ENCODE measurements at regions not wholly inside any gene's neighbourhood (a gene's known extent, or its start where the extent isn't known, plus 50 kb on each side); places are given as distances from the start of the nearest gene placed in this dataset.

GRCh38 chr7:47195641-47196040 is 386.3 kb downstream of the TNS3 start:
- peaks cover 3% of the 10 kb centered on the region for H3K27me3 ChIP-seq (ENCODE audit: insufficient read depth, low read length)
- Mint-ChIP-seq H3K9me3 (ENCODE audit: unreplicated experiment) (no peaks in the 10 kb centered on the region), H3K36me3 (ENCODE audit: low read depth, unreplicated experiment) (no peaks in the 10 kb centered on the region), H3K4me1 (ENCODE audit: low read depth, unreplicated experiment) (no peaks in the 10 kb centered on the region), H3K4me3 (ENCODE audit: unreplicated experiment) (no peak overlapping the region), H3K27ac (ENCODE audit: unreplicated experiment) (no peak overlapping the region), H3K27me3 (ENCODE audit: low read depth, unreplicated experiment) (peaks cover 21% of the 10 kb centered on the region)
- no peak overlapping the region for H2AFZ ChIP-seq (ENCODE audit: low read depth, low read length)
- no peaks in the 10 kb centered on the region for H3K36me3 ChIP-seq (ENCODE audit: insufficient read depth, low read length)
- H3K9me3 ChIP-seq (ENCODE audit: insufficient read depth, low read depth, low read length), result no peaks in the 10 kb centered on the region
- no peaks in the 10 kb centered on the region for H3K4me1 ChIP-seq (ENCODE audit: insufficient read depth, low read length)
- no peak overlapping the region for H3K4me3 ChIP-seq (ENCODE audit: insufficient read depth, low read depth, low read length)
- H3K4me2 ChIP-seq (ENCODE audit: low read length), result no peak overlapping the region
- no peaks in the 10 kb centered on the region for H3K79me2 ChIP-seq (ENCODE audit: insufficient read depth, low read length)
- H3K27ac ChIP-seq (ENCODE audit: low read depth, low read length), result no peak overlapping the region
- no peaks in the 10 kb centered on the region for H4K20me1 ChIP-seq (ENCODE audit: insufficient read depth, low read length)
- FAIRE-seq (no peak), DNase-seq (ENCODE audit: low read depth) (no peak)
- TF ChIP-seq EZH2 (IDR thresholded peaks at IDR 0.05; ENCODE audit: insufficient read depth, low read length) (no peak), CTCF (IDR thresholded peaks at IDR 0.05; ENCODE audit: insufficient read depth, low read depth, low read length) (no peak)
- H3K9ac ChIP-seq (ENCODE audit: low read length), result no peak overlapping the region

- Mint-ChIP-seq H3K36me3 (ENCODE audit: low read depth, unreplicated experiment) (no peaks in the 10 kb centered on the region), H3K9me3 (ENCODE audit: unreplicated experiment) (no peaks in the 10 kb centered on the region), H3K27ac (ENCODE audit: unreplicated experiment) (no peak overlapping the region), H3K27me3 (ENCODE audit: low read depth, unreplicated experiment) (peaks cover 25% of the 10 kb centered on the region), H3K4me3 (ENCODE audit: unreplicated experiment) (no peak overlapping the region), H3K4me1 (ENCODE audit: low read depth, unreplicated experiment) (no peaks in the 10 kb centered on the region)
- Histone ChIP-seq H3K4me1 (ENCODE audit: insufficient read depth, low read length) (no peaks in the 10 kb centered on the region), H3K27ac (ENCODE audit: low read depth, low read length) (no peak overlapping the region), H3K27me3 (ENCODE audit: insufficient read depth, low read length) (peaks cover 3% of the 10 kb centered on the region), H3K4me2 (ENCODE audit: low read length) (no peak overlapping the region), H2AFZ (ENCODE audit: low read depth, low read length) (no peak overlapping the region), H4K20me1 (ENCODE audit: insufficient read depth, low read length) (no peaks in the 10 kb centered on the region), H3K4me3 (ENCODE audit: insufficient read depth, low read depth, low read length) (no peak overlapping the region), H3K36me3 (ENCODE audit: insufficient read depth, low read length) (no peaks in the 10 kb centered on the region), H3K9ac (ENCODE audit: low read length) (no peak overlapping the region), H3K79me2 (ENCODE audit: insufficient read depth, low read length) (no peaks in the 10 kb centered on the region), H3K9me3 (ENCODE audit: insufficient read depth, low read depth, low read length) (no peaks in the 10 kb centered on the region)
- DNase-seq (ENCODE audit: low read depth) (no peak), FAIRE-seq (no peak)
- TF ChIP-seq CTCF (IDR thresholded peaks at IDR 0.05; ENCODE audit: insufficient read depth, low read depth, low read length) (no peak), EZH2 (IDR thresholded peaks at IDR 0.05; ENCODE audit: insufficient read depth, low read length) (no peak)
Measured at GRCh38 chr7:47194516-47195057, 387.3 kb downstream of the TNS3 start.

- H3K27me3 Mint-ChIP-seq (ENCODE audit: low read depth, unreplicated experiment), result peaks cover 32% of the 10 kb centered on the region
- H3K27ac Mint-ChIP-seq (ENCODE audit: unreplicated experiment), result no peak overlapping the region
- no peaks in the 10 kb centered on the region for H3K9me3 Mint-ChIP-seq (ENCODE audit: unreplicated experiment)
Measured at GRCh38 chr7:47192978-47193377, 388.9 kb downstream of the TNS3 start.

More at GRCh38 chr7:47192978-47193377, 388.9 kb downstream of the TNS3 start:
- no peak overlapping the region for H3K4me3 Mint-ChIP-seq (ENCODE audit: unreplicated experiment)
- Histone ChIP-seq H3K9me3 (ENCODE audit: insufficient read depth, low read depth, low read length) (no peaks in the 10 kb centered on the region), H3K79me2 (ENCODE audit: insufficient read depth, low read length) (no peaks in the 10 kb centered on the region), H3K9ac (ENCODE audit: low read length) (no peak overlapping the region), H4K20me1 (ENCODE audit: insufficient read depth, low read length) (no peaks in the 10 kb centered on the region), H3K27ac (ENCODE audit: low read depth, low read length) (no peak overlapping the region), H3K36me3 (ENCODE audit: insufficient read depth, low read length) (no peaks in the 10 kb centered on the region), H3K4me3 (ENCODE audit: insufficient read depth, low read depth, low read length) (no peak overlapping the region), H2AFZ (ENCODE audit: low read depth, low read length) (no peak overlapping the region), H3K27me3 (ENCODE audit: insufficient read depth, low read length) (peaks cover under 1% of the 10 kb centered on the region), H3K4me2 (ENCODE audit: low read length) (no peak overlapping the region), H3K4me1 (ENCODE audit: insufficient read depth, low read length) (no peaks in the 10 kb centered on the region)
- TF ChIP-seq EZH2 (IDR thresholded peaks at IDR 0.05; ENCODE audit: insufficient read depth, low read length), result no peak
- TF ChIP-seq CTCF (IDR thresholded peaks at IDR 0.05; ENCODE audit: insufficient read depth, low read depth, low read length), result no peak
- no peaks in the 10 kb centered on the region for H3K36me3 Mint-ChIP-seq (ENCODE audit: low read depth, unreplicated experiment)
- H3K4me1 Mint-ChIP-seq (ENCODE audit: low read depth, unreplicated experiment), result peaks cover 1% of the 10 kb centered on the region
- DNase-seq (ENCODE audit: low read depth), result no peak
- no peak for FAIRE-seq
